Cardiac muscle cell (in vitro differentiated cells and primary cell): ENCODE measurements at regions not wholly inside any gene's neighbourhood (a gene's known extent, or its start where the extent isn't known, plus 50 kb on each side); places are given as distances from the start of the nearest gene placed in this dataset.

Experiments
- DNase-seq, 2 donors: peaks; one replicate each; pipeline versions ENCODE4 v3.0.0 to v3.0.0-alpha.2; 2010 to 2017; ENCODE audit warnings: low read depth in 1 of 2, low spot score in 1 of 2
- H3K27ac ChIP-seq: fragments of 200-600 bp; sonication (generic); 2 replicates; pipeline ENCODE4 v1.5.1; 2016
- H3K27me3 ChIP-seq: fragments of 200-600 bp; sonication (generic); 2 replicates; pipeline ENCODE4 v1.6.0; 2016; ENCODE audit warnings: control low read depth
- H3K36me3 ChIP-seq: fragments of 200-600 bp; sonication (generic); 2 replicates; pipeline ENCODE4 v1.5.1; 2016; ENCODE audit warnings: control low read depth
- H3K4me1 ChIP-seq: fragments of 200-600 bp; sonication (generic); 2 replicates; pipeline ENCODE4 v1.8.1; 2017; ENCODE audit warnings: low read depth, mild to moderate bottlenecking, mixed run types
- H3K4me3 ChIP-seq: fragments of 200-600 bp; sonication (generic); 2 replicates; pipeline ENCODE4 v1.5.1; 2016; ENCODE audit warnings: mild to moderate bottlenecking
- H3K9me3 ChIP-seq: fragments of 200-600 bp; sonication (generic); 2 replicates; pipeline ENCODE4 v1.5.1; 2017; ENCODE audit warnings: low read depth, mild to moderate bottlenecking, control low read depth
- TF ChIP-seq, protein P1 (sequence below): IDR thresholded peaks from 2 replicates; pipeline ENCODE4 v1.5.1; 2012; ENCODE audit warnings: low read depth, mild to moderate bottlenecking, low read length

GRCh38 chr11:70725278-70725677 is 326.9 kb downstream of the CTTN start:
- no peak overlapping the region for H3K27ac ChIP-seq
- no peaks in the 10 kb centered on the region for H3K9me3 ChIP-seq
- no peaks in the 10 kb centered on the region for H3K36me3 ChIP-seq
- H3K4me3 ChIP-seq = no peak overlapping the region
- TF ChIP-seq, protein P1, sequence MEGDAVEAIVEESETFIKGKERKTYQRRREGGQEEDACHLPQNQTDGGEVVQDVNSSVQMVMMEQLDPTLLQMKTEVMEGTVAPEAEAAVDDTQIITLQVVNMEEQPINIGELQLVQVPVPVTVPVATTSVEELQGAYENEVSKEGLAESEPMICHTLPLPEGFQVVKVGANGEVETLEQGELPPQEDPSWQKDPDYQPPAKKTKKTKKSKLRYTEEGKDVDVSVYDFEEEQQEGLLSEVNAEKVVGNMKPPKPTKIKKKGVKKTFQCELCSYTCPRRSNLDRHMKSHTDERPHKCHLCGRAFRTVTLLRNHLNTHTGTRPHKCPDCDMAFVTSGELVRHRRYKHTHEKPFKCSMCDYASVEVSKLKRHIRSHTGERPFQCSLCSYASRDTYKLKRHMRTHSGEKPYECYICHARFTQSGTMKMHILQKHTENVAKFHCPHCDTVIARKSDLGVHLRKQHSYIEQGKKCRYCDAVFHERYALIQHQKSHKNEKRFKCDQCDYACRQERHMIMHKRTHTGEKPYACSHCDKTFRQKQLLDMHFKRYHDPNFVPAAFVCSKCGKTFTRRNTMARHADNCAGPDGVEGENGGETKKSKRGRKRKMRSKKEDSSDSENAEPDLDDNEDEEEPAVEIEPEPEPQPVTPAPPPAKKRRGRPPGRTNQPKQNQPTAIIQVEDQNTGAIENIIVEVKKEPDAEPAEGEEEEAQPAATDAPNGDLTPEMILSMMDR = no peak
- no peaks in the 10 kb centered on the region for H3K27me3 ChIP-seq
- DNase-seq = no peak
- H3K4me1 ChIP-seq = no peaks in the 10 kb centered on the region

- no peak for DNase-seq
- no peaks in the 10 kb centered on the region for H3K4me1 ChIP-seq
- no peak overlapping the region for H3K27ac ChIP-seq
- no peak overlapping the region for H3K4me3 ChIP-seq
- TF ChIP-seq, protein P1 = no peak
- H3K36me3 ChIP-seq = no peaks in the 10 kb centered on the region
- H3K27me3 ChIP-seq = no peaks in the 10 kb centered on the region
- no peaks in the 10 kb centered on the region for H3K9me3 ChIP-seq
Observed at GRCh38 chr11:70725739-70726138, 327.4 kb downstream of the CTTN start.

DNA sequence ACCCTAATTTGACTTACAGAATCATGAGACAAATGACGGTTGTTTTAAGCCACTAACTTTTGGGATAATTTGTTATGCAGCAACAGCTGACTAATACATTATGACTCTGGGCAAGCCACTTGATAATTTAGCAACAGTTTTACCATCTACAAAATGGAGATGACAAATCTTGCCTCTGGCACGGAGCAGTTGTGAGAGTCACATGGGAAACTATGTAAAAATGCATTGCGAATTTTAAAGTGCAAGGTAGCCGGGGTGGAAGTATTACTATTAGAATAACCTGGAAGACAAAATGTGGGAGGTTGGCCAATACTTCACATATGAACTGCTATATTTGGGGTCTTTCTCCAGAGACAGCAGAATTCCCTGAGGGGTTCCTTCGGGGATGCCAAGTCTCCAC is 328.7 kb downstream of the CTTN start:
- Histone ChIP-seq H3K9me3 (no peaks in the 10 kb centered on the region), H3K4me3 (no peak overlapping the region), H3K27ac (no peak overlapping the region), H3K36me3 (no peaks in the 10 kb centered on the region), H3K4me1 (no peaks in the 10 kb centered on the region), H3K27me3 (no peaks in the 10 kb centered on the region)
- DNase-seq = no peak
- TF ChIP-seq, protein P1 = no peak

DNA sequence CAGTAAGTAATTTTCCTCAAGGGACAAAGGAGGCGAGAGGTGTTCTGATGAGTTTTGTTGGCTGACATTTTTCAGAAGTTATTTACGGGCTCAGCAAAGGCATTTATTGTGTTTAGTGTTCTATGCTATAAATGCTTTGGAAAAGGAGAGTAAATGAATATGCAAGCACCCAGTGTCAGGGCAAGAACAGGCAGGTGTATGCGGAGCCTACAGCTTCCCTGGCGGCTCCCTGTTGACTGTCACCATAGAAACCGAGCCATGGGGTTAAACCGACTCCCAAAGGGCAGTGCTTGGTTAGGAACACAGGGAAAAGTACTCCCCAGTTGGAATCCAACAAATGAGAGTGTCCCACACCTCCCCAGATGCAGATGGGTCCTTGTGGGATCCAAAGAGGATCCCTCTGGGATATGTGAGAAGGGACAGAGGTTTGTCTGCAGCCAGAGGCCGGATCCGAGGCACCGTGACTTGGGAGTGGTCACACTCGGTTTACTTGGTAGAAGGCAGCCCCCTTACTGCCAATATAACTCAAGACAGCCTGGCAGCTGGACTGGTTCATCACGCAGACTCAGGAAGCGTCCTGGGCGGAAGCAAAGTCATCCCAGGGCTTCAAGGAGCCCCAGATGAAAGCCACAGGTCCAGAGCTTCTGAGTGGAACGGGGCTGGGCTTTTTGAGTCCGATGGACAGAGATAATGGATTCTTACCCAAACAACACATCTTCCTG is 329.7 kb downstream of the CTTN start:
- no peak overlapping the region for H3K4me3 ChIP-seq
- no peak for DNase-seq
- H3K27ac ChIP-seq = no peak overlapping the region
- no peaks in the 10 kb centered on the region for H3K27me3 ChIP-seq
- TF ChIP-seq, protein P1 = no peak
- H3K4me1 ChIP-seq = no peaks in the 10 kb centered on the region
- H3K36me3 ChIP-seq = no peaks in the 10 kb centered on the region
- no peaks in the 10 kb centered on the region for H3K9me3 ChIP-seq

DNA sequence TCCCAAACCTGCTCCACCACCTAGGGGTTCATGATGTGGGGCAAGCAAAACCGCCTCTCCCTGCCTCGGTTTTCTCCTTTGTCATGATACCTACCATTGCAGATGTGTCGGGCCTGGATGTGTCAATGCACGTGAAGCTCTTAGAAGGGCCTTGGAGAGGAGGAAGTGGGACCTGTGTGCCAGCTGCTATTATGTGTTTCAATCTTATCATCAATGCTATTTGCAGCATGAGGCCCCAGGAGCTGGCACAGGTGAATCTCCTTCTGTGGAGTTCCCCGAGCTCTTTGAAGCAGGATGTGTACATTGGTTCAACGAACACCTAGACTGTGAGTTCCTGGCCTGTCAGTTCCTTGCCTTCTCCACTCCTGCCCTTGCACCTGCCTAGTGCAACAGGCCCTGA is 331.6 kb downstream of the CTTN start:
- no peaks in the 10 kb centered on the region for H3K9me3 ChIP-seq
- no peaks in the 10 kb centered on the region for H3K4me1 ChIP-seq
- no peaks in the 10 kb centered on the region for H3K36me3 ChIP-seq
- DNase-seq = no peak
- no peak overlapping the region for H3K4me3 ChIP-seq
- no peak overlapping the region for H3K27ac ChIP-seq
- H3K27me3 ChIP-seq = no peaks in the 10 kb centered on the region
- TF ChIP-seq, protein P1 = no peak

- TF ChIP-seq, protein P1 = no peak
- no peak overlapping the region for H3K4me3 ChIP-seq
- H3K9me3 ChIP-seq = no peaks in the 10 kb centered on the region
- DNase-seq = no peak
- H3K27me3 ChIP-seq = no peaks in the 10 kb centered on the region
- H3K27ac ChIP-seq = no peak overlapping the region
- H3K4me1 ChIP-seq = no peaks in the 10 kb centered on the region
- no peaks in the 10 kb centered on the region for H3K36me3 ChIP-seq
Observed at GRCh38 chr11:70730411-70730810, 332.1 kb downstream of the CTTN start.
